GM12875 (cell line): ENCODE measurements at regions not wholly inside any gene's neighbourhood (a gene's known extent, or its start where the extent isn't known, plus 50 kb on each side); places are given as distances from the start of the nearest gene placed in this dataset.
"Not testable (repeated sequence)": the region's sequence is repeated elsewhere in the genome, so short reads cannot be mapped to it uniquely, and the experiment has no call there.

Experiments
- H3K4me3 ChIP-seq: one replicate; pipeline ENCODE4 v1.5.1; 2011; ENCODE audit warnings: low read depth, low read length, control low read depth
- TF ChIP-seq, protein P1 (sequence below): IDR thresholded peaks from 2 replicates; pipeline ENCODE4 v1.5.1; 2011; ENCODE audit warnings: low read depth, mild to moderate bottlenecking, control low read depth, inconsistent platforms, low read length, moderate library complexity, borderline replicate concordance; ENCODE audit not compliant: insufficient read depth

DNA sequence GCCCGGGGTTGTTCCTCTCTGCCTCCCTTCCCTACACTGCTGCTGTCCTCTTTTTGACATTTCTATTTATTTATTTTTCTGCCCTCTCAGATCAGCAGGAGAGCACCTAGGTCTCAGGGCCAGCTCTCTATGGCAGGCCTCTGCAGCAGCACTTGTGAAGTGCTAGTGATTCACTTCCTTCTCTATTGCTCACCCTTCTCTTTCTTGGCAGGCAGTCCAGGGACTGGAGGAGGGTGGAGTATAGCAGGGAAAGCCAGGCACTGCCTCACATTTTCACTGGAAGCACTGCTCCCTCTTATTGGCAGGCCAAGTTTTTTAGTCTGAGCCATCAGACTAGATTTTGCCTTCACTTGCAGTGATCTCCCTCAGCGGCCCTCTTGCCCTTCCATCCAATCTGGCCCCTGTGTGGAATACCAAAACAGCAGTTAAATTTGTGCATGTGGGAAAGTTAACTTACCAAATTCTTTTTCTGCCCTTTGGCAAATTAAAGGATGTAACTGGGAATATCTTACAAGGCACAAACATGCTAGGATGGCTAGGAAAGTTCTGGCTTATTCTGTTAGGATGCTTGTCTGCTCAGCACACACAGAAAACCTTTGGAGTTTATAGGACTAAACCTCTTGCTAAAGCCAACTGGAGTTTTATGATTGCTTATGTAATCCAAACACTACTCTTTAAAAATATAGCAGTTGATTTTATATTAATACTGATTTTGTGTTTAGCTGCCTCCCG is 847.6 kb downstream of the TTLL7 start:
- not testable (repeated sequence) for H3K4me3 ChIP-seq

DNA sequence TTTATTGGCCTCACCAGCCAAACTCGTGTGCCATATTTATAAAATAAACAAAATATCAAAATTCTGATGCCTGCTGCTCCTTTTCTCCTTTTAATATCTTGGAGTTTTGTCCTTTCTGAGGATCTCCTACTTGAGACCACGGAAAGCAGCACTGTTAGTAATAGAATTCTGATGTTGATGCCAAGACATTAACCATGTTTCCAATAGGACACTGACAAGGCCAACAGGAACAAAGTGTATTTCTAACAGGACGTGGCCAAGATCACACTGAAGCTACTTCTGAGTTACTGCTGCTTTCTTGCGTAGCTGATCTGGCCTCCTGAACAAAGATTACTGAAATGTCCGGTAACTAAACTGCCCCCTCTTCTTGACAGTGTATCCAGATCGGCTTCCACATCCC is 848.5 kb downstream of the TTLL7 start:
- not testable (repeated sequence) for H3K4me3 ChIP-seq

DNA sequence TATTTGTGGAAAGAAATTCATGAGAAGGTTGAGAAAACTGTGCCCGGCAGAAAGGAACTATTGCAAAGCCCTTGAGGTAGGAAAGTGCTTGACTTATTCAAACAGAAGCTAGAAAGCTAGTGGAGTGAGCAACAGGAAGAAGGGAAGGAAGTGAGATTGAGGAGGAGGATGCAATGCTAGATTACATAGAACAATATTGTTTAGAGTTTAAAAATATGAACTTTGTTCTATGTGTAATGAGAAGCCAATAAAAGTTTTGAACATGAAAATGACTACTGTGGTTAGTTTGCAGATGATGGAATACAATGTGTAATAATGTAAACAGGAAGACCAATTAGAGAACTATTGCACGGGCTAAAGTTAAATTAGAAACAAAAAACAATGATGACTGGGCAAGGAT is 853.1 kb downstream of the TTLL7 start:
- not testable (repeated sequence) for H3K4me3 ChIP-seq

DNA sequence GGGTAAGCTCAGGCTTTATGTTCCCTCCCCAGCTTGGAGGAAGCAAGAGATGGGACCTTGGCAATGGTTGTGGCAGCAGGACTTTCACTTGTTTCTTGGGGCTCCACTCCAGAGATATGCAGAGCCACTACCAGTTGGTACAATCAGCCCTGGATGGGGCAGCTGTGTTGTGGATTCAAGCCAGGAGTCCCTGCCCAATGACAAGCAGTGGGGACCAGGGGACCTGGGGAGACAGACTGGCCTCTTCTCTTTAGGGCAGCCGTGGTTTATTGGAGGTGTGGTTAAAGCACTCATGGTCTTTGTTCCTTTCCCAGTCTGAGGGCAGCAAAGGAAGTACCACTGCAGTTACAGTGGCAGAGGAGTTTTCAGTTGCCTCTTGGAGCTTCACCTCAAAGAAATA is 856.1 kb downstream of the TTLL7 start:
- H3K4me3 ChIP-seq, result not testable (repeated sequence)

DNA sequence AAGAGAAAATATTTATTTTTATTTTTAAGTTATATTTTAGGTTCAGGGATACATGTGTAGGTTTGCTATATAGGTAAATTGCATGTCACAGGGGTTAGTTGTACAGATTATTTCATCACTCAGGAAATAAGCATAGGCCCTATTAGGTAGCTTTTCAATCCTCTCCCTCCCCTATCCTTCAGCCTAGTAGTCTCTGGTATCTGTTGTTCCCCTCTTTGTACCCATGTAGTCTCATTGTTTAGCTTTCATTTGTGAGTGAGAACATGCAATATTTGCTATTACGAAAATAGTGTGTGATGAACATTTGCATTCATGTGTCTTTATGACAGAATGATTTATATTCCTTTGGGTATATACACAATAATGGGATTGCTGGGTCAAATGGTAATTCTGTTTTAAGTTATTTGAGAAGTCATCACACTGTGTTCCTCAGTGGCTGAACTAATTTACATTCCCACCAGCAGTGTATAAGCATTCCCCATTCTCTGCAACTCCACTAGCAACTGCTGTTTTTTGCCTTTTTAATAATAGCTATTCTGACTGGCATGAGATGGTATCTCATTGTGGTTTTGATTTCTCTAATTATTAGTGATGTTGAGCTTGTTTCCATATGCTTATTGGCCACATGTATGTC is 863.3 kb downstream of the TTLL7 start:
- H3K4me3 ChIP-seq, result not testable (repeated sequence)

DNA sequence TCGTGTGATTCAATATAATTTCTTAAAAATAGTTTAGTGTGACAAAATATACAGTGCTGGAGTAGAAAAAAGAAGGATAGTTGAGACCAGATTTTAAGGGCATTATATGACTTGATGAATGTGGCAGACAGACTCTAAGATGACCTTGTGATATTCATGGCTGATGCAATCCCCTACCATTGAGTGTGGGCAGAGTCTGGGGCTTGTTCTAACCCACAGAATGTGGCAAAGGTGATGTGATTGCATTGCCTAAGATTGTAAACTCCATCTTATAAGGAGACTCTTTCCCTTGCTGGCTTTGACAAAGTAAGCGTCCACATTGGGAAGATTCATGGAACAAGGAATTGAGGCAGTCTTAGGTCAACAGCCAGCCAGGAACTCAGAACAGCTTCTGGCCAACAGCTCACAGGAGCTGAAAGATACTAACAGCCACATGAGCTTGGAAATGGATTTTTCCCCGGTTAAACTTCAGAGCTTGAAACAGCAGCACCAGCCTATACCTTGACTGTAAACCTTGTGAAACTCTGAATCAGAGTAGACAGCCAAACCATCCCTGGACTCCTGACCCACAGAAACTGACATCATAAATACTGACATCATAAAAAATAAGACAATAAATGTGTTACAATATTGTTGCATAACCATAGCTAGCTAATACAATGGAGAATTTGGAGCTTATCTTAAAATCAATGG is 864.5 kb downstream of the TTLL7 start:
- H3K4me3 ChIP-seq, result not testable (repeated sequence)

DNA sequence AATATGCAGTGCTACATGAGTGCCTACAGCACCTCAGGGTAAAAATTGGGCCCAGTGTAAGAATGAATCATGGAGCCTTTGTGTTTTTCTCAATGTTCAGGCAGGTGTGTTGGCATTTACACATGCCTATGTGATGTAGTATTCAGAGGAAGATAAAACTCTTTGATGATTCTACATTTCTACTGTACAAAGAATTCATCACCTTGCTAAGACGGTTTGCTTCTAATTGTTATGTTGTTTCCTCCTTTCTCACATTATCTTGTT is 867.3 kb downstream of the TTLL7 start:
- TF ChIP-seq, protein P1, sequence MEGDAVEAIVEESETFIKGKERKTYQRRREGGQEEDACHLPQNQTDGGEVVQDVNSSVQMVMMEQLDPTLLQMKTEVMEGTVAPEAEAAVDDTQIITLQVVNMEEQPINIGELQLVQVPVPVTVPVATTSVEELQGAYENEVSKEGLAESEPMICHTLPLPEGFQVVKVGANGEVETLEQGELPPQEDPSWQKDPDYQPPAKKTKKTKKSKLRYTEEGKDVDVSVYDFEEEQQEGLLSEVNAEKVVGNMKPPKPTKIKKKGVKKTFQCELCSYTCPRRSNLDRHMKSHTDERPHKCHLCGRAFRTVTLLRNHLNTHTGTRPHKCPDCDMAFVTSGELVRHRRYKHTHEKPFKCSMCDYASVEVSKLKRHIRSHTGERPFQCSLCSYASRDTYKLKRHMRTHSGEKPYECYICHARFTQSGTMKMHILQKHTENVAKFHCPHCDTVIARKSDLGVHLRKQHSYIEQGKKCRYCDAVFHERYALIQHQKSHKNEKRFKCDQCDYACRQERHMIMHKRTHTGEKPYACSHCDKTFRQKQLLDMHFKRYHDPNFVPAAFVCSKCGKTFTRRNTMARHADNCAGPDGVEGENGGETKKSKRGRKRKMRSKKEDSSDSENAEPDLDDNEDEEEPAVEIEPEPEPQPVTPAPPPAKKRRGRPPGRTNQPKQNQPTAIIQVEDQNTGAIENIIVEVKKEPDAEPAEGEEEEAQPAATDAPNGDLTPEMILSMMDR, result no peak
- no peak overlapping the region for H3K4me3 ChIP-seq

DNA sequence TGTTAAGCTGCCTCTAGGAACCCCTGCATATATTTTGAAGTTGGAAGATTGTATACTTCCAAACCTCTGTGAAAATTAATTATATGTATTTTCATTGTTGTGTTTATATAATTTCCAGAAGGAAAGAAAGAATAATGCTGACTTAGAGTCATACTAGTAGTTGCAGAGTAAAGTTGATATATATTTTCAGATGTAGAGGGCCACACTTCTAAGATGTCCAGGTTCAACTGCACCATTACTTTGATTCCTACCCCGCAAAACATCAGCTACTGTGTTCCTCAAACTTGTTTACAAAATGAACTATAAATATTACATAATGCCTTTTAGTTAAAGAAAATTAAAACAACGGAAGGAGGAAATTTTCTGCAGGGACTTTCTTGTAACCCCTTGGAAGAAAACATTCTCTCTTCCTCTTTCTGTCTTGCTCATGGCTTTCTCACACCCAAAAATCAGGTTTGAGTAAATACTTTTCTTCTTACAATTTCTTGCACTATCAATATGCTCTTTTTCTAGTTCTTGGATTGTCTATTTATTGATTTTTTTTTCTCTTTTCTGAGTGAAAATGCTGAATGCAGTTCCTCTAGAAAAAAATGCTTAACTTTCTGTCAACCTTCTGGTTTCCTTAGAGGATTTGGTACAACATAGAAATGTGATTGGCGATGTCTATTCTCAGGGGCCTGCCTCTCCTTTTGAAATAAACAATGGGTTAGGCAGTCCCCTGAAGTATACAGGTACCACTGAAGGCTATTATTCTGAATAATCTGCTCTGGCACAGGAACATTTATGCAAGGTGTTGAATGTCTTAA is 867.8 kb downstream of the TTLL7 start:
- TF ChIP-seq, protein P1, result no peak
- H3K4me3 ChIP-seq, result no peak overlapping the region

DNA sequence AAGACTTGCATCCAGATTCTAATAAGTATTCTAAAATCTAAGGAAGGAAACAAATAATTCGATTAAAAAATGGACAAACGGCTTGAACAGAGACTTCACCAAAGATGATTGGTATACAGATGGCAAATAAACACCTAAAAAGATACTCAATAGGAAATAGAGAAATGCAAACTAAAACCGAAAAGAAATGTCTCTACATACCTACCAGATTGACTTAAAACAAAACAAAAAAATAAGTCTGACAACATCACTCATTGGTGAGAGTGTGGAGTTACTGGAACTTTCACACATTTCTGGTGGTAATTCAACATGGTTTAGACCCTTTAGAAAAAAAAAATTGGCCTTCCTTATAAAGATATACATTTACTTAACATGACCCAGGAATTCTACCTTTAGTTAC is 869.8 kb downstream of the TTLL7 start:
- TF ChIP-seq, protein P1, result no peak
- H3K4me3 ChIP-seq, result no peak overlapping the region

DNA sequence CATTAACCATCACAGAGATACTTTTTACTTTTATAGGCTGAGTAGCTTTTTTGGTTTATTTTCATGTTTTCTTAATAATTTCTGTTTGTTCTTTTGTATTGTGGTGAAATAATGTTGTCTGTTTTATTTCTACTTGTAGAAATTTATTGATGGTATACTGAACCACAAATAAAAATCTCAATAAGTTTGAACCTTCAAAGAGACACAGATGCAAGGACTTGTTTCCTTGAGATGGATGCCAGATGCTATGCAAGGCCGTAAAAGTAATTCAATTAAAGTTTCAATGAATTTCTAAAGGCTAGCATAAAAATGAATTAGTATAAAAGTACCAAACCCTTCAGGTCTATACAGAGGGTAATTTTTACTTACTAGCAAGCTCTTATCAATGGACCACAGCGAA is 873.5 kb downstream of the TTLL7 start:
- no peak overlapping the region for H3K4me3 ChIP-seq
- TF ChIP-seq, protein P1, result no peak
